GM23338 (cell line): ENCODE measurements at regions not wholly inside any gene's neighbourhood (a gene's known extent, or its start where the extent isn't known, plus 50 kb on each side); places are given as distances from the start of the nearest gene placed in this dataset.

ENCODE experiments used
- ATAC-seq: fragments of 200-7000 bp; cut with Tn5 transposase; 3 replicates; pipeline ENCODE4 v1.9.1; 2020
- DNase-seq: peaks from one replicate; pipeline ENCODE4 v3.0.0-alpha.2; 2015; ENCODE audit warnings: low spot score
- H2AFZ ChIP-seq: fragments of 200-600 bp; sonication (generic); 2 replicates; pipeline ENCODE4 v1.8.0; 2016; ENCODE audit warnings: antibody characterized with exemption, mild to moderate bottlenecking, moderate library complexity
- H3F3A ChIP-seq: fragments of 200-600 bp; sonication (generic); replicated peaks from 2 replicates; pipeline ENCODE4 v1.8.0; 2017; ENCODE audit warnings: antibody characterized with exemption, mixed run types, low read depth
- H3K27ac ChIP-seq: fragments of 200-600 bp; sonication (generic); 2 replicates; pipeline ENCODE4 v1.6.1; 2016; ENCODE audit warnings: low read depth
- H3K27me3 ChIP-seq: fragments of 200-600 bp; sonication (generic); 2 replicates; pipeline ENCODE4 v1.8.0; 2016; ENCODE audit warnings: mild to moderate bottlenecking, mixed run types, moderate library complexity; ENCODE audit not compliant: insufficient read depth
- H3K36me3 ChIP-seq: fragments of 200-600 bp; sonication (generic); 2 replicates; pipeline ENCODE4 v1.8.0; 2016; ENCODE audit warnings: mild to moderate bottlenecking; ENCODE audit not compliant: insufficient read depth
- H3K4me1 ChIP-seq: fragments of 200-600 bp; sonication (generic); 2 replicates; pipeline ENCODE4 v1.8.0; 2016; ENCODE audit warnings: mild to moderate bottlenecking, moderate library complexity; ENCODE audit not compliant: insufficient read depth
- H3K4me2 ChIP-seq: fragments of 200-600 bp; sonication (generic); 2 replicates; pipeline ENCODE4 v1.7.1; 2017; ENCODE audit warnings: mixed run types
- H3K4me3 ChIP-seq: fragments of 200-600 bp; sonication (generic); 2 replicates; pipeline ENCODE4 v1.6.1; 2016; ENCODE audit warnings: mixed run types
- H3K79me2 ChIP-seq: fragments of 200-600 bp; sonication (generic); replicated peaks from 2 replicates; pipeline ENCODE4 v1.8.0; 2017; ENCODE audit warnings: mild to moderate bottlenecking; ENCODE audit not compliant: insufficient read depth
- H3K9me2 ChIP-seq: fragments of 200-600 bp; sonication (generic); 2 replicates; pipeline ENCODE4 v1.8.0; 2017; ENCODE audit not compliant: insufficient read depth
- H4K20me1 ChIP-seq: fragments of 200-600 bp; sonication (generic); replicated peaks from 2 replicates; pipeline ENCODE4 v1.8.0; 2017; ENCODE audit warnings: mild to moderate bottlenecking; ENCODE audit not compliant: insufficient read depth
- H3K27ac Mint-ChIP-seq: 2 replicates; pipeline ENCODE4 v1.8.0; 2020; ENCODE audit warnings: inconsistent platforms, mild to moderate bottlenecking, moderate library complexity, mixed read lengths
- H3K27me3 Mint-ChIP-seq: 3 replicates; pipeline ENCODE4 v1.8.0; 2022; ENCODE audit warnings: low read depth, mild to moderate bottlenecking, moderate library complexity, mixed read lengths, inconsistent platforms; ENCODE audit not compliant: insufficient read depth, poor library complexity
- H3K36me3 Mint-ChIP-seq: 3 replicates; pipeline ENCODE4 v1.8.0; 2021; ENCODE audit warnings: low read depth, mild to moderate bottlenecking, inconsistent platforms, moderate library complexity, mixed read lengths
- H3K4me1 Mint-ChIP-seq: 3 replicates; pipeline ENCODE4 v1.8.0; 2020; ENCODE audit warnings: mild to moderate bottlenecking, inconsistent platforms, mixed read lengths
- H3K4me3 Mint-ChIP-seq: 3 replicates; pipeline ENCODE4 v1.8.0; 2021; ENCODE audit warnings: moderate library complexity, mild to moderate bottlenecking, inconsistent platforms, mixed read lengths
- H3K9me3 Mint-ChIP-seq: 3 replicates; pipeline ENCODE4 v1.8.0; 2020; ENCODE audit warnings: moderate library complexity, mild to moderate bottlenecking, inconsistent platforms, mixed read lengths
- CTCF ChIP-seq, 2 experiments: fragments of 200-600 bp in 1 of 2; sonication (generic) in 1 of 2; conservative IDR thresholded peaks; 2 replicates each; pipeline versions ENCODE4 v1.5.1 to v1.6.1; 2016 to 2017; ENCODE audit warnings: antibody characterized with exemption in 2 of 2, low read depth in 2 of 2, mild to moderate bottlenecking in 2 of 2, moderate library complexity in 1 of 2
- ETS1 ChIP-seq: IDR thresholded peaks from 2 replicates; pipeline ENCODE4 v1.6.1; 2016; ENCODE audit warnings: antibody characterized with exemption
- EZH2 ChIP-seq: fragments of 200-600 bp; sonication (generic); IDR thresholded peaks from one replicate; pipeline ENCODE4 v1.8.0; 2017; ENCODE audit warnings: antibody characterized with exemption, mild to moderate bottlenecking, low read depth; ENCODE audit not compliant: unreplicated experiment
- EZH2phosphoT487 ChIP-seq: fragments of 200-600 bp; sonication (generic); IDR thresholded peaks from one replicate; pipeline ENCODE4 v1.8.1; 2018; ENCODE audit warnings: antibody characterized with exemption; ENCODE audit not compliant: unreplicated experiment
- JUNB ChIP-seq: IDR thresholded peaks from one replicate; pipeline ENCODE4 v1.6.1; 2016; ENCODE audit warnings: antibody characterized with exemption; ENCODE audit not compliant: unreplicated experiment
- POLR2AphosphoS5 ChIP-seq: IDR thresholded peaks from 2 replicates; pipeline ENCODE4 v1.6.1; 2016; ENCODE audit warnings: antibody characterized with exemption, low read depth
- REST ChIP-seq: IDR thresholded peaks from one replicate; pipeline ENCODE4 v1.6.1; 2018; ENCODE audit warnings: antibody characterized with exemption; ENCODE audit not compliant: unreplicated experiment
- STAT1 ChIP-seq: IDR thresholded peaks from one replicate; pipeline ENCODE4 v1.6.1; 2016; ENCODE audit warnings: antibody characterized with exemption; ENCODE audit not compliant: unreplicated experiment
- ZNF114 ChIP-seq: fragments of 250-450 bp; sonication (Bioruptor Pico); IDR thresholded peaks from 2 replicates; pipeline ENCODE4 v1.5.0; 2020; ENCODE audit warnings: mild to moderate bottlenecking, moderate library complexity
- ZNF331 ChIP-seq: fragments of 250-450 bp; sonication (Bioruptor Pico); IDR thresholded peaks from 2 replicates; pipeline ENCODE4 v1.5.0; 2020; ENCODE audit warnings: low read depth, mild to moderate bottlenecking, moderate library complexity
- ZNF462 ChIP-seq: fragments of 250-450 bp; sonication (Bioruptor Pico); IDR thresholded peaks from 2 replicates; pipeline ENCODE4 v1.5.0; 2020; ENCODE audit warnings: mild to moderate bottlenecking, moderate library complexity

- peaks cover 5% of the 10 kb centered on the region; the same call in 1 of the 2 replicates for H3K9me2 ChIP-seq
- no peak overlapping the region for H3K4me3 ChIP-seq
- H3K79me2 ChIP-seq, result no peaks in the 10 kb centered on the region
- no peak overlapping the region for H3K27ac ChIP-seq
- no peaks in the 10 kb centered on the region for H4K20me1 ChIP-seq
- DNase-seq (no peak), ATAC-seq (no peak)
- H3K4me1 Mint-ChIP-seq, result no peaks in the 10 kb centered on the region
- no peaks in the 10 kb centered on the region for H3K9me3 Mint-ChIP-seq
- H3K27me3 Mint-ChIP-seq, result no peaks in the 10 kb centered on the region
- no peaks in the 10 kb centered on the region for H3K27me3 ChIP-seq
- H3K27ac Mint-ChIP-seq, result no peak overlapping the region
- H3K36me3 Mint-ChIP-seq, result no peaks in the 10 kb centered on the region
- TF ChIP-seq POLR2AphosphoS5 (no peak), STAT1 (no peak), ZNF462 (CRISPR knock-in tag) (no peak), ZNF114 (CRISPR knock-in tag) (no peak), EZH2 (no peak), JUNB (no peak), ZNF331 (CRISPR knock-in tag) (no peak), CTCF (conservative IDR thresholded peaks at IDR 0.05; ENCODE audit: low read depth in 2 of 2) (no peak), REST (no peak), EZH2phosphoT487 (no peak), ETS1 (no peak)
- no peak overlapping the region for H3K4me2 ChIP-seq
- no peaks in the 10 kb centered on the region for H3K36me3 ChIP-seq
- H2AFZ ChIP-seq, result no peak overlapping the region; the same call in none of the 2 replicates
- no peaks in the 10 kb centered on the region for H3F3A ChIP-seq
- no peak overlapping the region for H3K4me3 Mint-ChIP-seq
- no peaks in the 10 kb centered on the region for H3K4me1 ChIP-seq
Observed at GRCh38 chr4:146098397-146098796, 77.1 kb upstream of the LSM6 start.
